ENCODE measurements at regions not wholly inside any gene's neighbourhood (a gene's known extent, or its start where the extent isn't known, plus 50 kb on each side); places are given as distances from the start of the nearest gene placed in this dataset.
"Not testable (repeated sequence)": the region's sequence is repeated elsewhere in the genome, so short reads cannot be mapped to it uniquely, and the experiment has no call there.

DNA sequence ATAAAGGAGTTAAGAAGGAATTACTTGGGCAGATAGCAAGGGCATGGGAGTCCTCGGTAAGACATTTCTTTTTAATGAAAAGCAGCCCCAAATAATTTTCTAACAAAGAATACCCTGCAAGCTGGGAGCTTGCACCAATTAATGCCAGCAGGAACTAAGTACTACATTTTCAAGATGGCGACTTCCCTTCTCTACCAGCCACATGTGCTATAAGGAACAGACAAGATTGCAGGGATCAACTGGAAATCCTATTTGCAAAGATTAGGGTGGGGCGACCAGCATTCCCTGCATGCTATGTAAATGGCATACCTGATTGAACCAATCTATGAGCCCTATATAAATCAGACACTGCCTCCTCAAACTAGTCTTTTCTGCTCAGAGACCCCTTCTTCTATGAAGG lies 827.5 kb downstream of the ADCYAP1 start:
- DNase-seq, result no peak

DNA sequence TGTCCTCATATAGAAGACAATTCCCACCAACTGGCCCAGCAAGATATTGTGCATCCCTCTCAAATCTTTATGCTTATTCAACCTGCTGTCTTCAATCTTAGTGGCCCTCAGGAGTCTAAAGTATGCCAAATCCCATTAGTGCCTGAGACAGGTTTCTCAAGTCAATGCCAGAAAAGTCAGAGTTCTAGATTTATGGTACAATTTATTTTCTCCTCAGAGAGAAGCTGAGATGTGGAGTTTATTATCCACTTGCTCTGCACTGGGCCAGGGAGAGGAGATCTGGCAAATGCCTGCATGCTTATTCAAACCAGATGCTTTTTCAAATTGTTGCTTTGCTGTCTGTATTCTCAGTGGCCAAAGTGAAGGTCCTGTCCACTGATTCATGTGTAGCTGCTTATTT lies 825.2 kb downstream of the METTL4 start:
- DNase-seq, result no peak

DNA sequence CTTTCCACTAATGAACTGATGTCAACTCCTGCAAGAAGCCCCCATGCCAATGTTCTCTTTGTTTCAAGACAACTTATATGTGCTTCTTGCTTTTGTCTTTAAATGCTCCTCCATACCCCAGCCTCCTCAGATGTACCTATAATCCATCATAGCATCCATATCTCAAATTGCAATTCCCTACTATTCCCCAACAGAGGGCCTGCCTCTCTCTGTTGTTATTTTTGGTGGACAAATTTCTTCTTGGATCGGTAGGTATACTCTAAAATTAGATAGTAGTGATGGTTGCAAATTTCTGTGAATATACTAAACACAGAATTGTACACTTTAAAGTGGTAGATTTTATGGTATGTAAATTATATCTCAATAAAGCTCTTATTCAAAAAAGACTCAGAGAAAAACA lies 820.1 kb downstream of the METTL4 start:
- no peak for DNase-seq

DNA sequence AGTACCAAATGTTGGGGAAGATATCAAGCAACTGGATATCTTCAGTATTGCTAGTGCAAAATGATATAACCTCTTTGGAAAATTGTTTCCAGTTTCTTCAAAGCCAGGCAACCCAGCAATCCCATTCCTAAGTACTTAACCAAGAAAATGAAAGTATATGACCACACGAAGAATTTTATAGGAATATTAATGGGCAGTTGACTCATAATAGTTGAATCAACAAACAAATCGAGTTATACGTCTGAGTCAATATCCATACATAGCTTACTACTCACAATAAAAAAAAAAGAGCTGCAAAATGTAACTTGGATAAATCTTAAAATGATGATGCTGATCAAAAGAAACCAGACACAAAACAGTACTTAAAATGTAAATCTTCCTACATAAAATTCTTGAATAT lies 810.4 kb downstream of the METTL4 start:
- DNase-seq, result no peak

DNA sequence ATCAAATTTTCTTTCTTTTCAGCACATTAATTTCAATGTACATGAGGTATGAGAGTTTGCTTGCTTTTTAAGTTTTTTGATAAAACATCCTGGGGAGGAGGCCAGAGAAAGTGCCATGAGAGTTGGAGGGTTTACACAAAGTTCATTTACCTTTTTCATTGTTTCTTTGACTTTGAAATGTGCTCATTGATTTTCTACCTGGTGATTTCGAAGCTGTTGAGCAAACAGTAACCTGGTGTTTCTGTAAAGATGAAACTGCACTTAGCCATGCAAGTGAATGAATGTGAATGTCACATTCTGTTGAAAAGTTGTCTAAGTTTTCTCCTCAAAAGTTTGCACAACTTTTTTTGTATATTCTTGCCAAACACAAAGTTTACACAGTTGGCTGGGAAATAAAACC lies 797.0 kb downstream of the METTL4 start:
- DNase-seq, result no peak

DNA sequence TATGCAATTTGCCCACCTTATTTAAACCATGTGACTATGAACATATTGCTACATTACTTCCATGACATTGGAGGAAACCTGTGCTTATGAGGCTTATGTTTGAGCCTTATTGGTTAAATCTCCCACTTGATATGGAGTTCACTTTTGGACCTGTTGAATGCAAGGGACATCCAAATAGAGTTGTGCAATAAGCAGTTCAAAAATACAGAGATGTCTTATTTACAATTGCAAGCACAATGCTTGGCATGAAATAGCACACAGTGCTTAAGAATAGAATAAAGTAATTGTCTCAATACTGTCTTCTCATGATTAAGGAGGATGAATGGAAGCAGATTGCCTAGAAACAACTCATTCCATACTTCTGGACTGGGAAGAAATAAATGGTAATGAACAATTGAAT lies 793.5 kb downstream of the METTL4 start:
- no peak for DNase-seq

DNA sequence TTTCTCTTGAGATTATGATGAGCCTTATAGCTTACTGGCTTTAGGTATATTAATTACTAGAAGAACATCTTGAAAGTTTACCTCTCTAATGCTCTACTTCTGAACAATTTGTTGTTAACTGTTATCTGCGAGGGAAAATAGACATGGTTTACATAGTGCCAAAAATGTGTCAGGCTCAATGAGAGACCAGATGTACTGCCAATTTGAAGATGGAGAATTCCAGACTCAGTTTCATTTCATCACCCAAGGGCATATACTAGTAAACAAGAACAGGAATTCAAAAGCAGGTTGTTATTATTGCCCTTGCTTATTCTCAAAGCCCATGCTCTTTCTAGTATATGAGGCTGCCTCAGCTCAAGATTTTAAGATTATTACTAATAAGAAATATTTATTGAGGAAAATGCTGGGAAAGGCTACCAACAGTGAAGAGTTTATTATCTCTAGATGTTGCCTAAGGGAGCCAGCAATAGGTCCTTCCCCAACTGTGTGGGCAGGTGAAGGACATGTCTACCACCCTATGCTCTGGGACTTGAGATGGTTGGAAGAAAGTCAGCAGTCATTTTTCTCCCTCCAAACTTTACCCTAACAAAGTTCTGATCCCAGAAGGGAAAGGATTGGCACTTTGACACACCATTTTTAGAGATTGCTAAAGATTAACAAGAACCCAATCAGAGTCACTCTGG lies 792.7 kb downstream of the METTL4 start:
- no peak for DNase-seq

DNA sequence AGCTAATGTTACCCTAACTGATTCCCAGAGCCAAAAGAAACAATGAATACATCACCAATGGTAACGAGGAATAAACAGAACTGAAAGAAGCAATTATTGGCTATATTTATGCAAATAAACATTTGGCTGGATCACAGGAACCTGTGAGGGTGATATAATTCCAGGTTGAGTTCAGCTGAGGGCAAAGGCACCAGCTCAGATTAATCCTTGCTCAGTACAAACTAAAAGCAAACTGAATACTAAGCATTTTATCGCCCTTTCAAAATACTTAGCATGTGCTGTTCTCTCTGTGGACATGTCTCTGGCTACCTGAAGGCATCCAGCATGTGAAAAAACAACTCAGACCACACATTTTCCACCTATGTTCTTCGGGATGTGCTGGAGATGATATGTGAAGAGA lies 791.7 kb downstream of the METTL4 start:
- no peak for DNase-seq

DNA sequence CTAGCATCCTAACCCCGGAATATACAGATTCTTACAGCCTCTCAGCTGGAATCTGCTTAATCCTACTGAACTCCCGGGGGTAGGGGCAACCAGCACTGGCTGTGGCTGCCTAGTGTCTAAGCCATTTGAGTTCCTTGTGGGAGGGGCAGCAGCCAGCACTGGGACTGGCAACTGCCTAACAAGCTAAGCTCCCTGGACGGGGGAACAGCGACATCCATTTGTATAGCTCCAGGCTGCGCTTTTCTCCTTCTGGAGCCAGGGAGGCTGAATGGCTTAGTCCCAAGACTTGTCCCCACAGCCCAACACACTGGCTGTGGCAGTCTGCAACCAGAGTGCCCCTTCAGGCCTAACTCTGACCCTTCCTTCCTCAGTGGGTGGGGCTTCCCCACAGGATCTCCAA lies 787.2 kb downstream of the METTL4 start:
- no peak for DNase-seq

DNA sequence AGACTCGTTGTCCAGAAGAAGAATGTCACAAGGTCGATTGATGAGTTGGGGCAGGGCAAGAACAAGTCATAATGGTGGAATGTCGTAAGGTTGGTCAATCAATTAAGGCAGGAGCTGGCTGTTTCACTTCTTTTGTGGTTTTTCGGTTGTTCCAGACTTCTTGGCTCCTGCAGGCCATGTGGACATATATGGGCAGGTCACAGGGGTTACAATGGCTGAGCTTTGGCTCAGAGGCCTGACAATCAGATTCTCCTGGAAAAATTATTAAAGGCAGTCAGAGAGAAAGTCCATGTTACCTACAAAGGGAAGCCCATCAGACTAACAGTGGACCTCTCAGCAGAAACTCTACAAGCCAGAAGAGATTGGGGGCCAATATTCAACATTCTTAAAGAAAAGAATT lies 785.3 kb downstream of the METTL4 start:
- DNase-seq, result not testable (repeated sequence)

DNA sequence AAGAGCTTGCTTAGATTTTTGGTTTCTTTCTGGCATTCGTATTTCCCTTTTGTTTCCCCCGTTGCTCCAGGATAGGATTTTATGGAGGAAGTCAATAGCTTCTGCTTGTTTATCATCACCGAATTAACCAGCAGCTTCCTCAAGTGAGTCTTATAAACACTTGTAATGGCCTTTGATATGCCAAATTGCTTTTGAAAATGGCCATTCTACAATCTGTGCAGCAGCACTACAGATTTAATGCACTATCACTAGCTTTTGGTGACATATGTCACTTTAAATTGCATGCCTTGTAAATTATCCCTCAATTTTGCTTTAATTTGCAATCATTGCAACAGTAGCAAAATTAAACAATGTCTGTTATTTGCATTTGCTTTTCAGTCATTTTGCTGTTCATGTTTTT lies 774.7 kb downstream of the METTL4 start:
- no peak for DNase-seq

DNA sequence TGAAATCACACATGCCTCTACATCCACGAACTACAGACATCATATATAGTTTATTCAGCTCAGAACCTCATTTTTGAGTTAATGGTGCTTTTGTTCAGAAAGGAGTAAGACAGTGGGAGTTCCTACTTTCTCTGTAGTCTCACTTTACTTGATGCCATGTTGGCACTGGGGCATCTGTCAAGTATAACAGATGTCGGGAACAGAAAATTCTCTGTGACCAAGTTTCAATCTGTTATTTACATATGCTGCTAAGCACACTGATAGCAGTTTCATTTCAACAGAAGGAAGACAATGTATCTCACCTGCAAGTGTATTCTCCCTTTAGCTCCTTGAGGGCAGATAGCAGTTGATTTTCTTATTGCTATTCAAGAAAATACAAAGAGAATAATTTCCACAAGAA lies 774.1 kb downstream of the METTL4 start:
- no peak for DNase-seq

DNA sequence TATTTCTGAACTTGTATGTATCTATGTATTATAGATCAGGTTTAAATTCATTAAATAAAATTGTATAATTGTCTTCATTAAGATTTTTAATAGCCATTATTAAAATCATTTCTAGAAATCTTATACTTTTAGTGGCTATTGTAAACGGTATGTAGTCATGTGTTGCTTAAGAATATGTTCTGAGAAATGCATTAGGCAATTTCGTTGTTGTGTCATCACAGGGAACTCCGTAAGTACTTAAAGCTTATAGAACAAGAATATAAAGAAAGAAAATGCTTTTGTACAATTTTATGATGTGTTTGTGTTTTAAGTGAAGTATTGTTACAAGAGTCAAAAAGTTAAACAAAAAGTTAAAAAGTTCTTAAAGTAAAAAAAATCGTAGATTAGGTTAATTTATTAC lies 765.8 kb downstream of the METTL4 start:
- no peak for DNase-seq

DNA sequence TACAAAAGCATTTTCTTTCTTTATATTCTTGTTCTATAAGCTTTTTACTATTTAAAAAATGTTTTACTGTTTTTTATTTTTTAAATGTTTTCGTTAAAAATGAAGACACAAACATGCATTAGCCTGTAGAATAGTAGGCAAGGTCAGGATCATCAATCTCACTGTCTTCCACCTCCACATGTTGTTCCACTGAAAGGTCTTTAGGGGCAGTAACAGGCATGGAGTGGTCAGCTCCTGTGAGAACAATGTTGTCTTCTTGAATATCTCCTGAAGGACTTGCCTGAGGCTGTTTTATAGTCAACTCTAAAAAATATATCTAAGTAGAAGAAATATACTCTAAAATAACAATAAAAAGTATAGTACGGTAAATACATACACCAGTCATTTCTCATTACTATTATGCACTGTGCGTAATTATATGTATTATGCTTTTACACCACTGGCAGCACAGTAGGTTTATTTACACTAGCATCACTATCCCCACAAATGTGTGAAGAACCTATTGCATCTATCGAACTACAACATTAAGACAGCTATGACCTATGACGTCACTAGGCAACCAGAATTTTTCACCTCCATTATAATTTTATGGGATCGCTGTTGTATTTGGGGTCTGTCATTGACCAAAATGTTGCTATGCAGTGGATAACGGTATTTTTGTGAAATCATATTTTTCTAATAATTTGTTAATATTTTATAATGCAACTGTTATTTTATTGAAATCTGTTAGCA lies 764.3 kb downstream of the METTL4 start:
- DNase-seq, result no peak

DNA sequence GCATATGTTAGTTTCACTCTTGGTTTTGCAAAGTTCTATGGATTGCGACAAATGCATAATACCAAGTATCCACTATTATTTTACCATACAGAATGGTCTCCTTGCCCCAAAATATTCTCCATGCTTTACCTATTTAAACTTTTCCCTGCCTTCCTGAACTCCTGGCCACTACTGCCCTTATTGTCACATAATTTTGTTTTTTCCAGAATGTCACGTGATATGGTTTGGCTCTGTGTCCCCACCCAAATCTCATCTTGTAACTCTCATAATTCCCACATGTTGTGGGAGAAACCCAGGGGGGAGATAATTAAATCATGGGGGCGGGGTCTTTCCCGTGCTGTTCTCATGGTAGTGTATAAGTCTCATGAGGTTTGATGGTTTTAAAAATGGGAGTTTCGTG lies 760.0 kb downstream of the METTL4 start:
- DNase-seq, result no peak

DNA sequence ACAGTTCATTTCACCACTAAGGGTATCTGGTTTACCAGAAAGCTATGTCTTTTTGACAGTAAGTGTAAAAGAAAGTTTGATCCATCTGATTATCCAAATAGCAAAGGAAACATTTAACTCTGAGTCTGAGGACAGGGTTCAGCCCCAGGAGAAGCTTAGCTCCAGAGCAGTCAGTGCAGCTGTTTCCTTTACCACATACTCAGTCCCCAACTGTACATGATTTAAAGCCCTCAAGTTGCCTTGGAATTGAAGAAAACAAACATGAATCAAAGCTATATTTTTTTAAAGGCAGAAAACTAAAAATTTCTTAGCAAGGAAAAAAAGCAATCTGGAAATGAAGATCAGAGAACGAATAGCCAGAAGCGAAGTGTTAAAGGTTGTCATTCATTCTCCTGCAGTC lies 746.0 kb downstream of the METTL4 start:
- DNase-seq, result no peak

DNA sequence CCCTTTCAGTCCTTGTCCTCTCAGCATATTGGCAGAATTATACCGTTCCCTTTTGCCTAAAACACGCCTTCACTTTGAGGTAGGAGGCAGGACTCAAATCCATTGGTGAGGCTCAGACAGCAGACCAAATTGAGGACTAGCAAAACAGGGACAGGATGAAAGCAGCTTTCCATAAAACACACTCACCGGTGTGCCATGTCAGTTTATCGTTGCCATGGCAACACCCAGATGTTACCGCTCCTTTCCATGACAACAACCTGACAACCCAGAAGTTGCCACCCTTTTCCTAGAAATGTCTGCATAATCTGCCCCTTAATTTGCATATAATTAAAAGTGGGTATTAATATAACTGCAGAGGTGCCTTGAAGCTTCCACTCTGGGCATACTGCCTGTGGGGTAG lies 730.4 kb downstream of the METTL4 start:
- DNase-seq, result no peak

DNA sequence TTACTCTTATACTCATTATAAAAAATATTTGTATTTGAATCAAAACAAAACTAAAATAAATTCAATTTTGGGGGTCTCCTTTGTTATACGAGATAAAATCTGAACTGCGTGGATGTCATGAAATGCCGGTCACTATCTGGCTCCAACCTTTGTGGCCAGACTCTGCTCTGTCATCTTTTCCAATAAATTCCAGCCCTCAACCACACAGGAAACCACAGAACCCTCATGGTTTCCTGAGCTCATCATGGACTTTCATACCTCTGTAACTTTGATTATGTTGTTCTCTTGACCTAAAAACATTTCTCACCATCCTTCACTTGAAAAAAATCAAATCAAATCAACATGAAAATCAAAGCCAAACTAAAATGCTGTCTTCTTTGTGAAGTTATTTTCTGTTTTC lies 724.7 kb downstream of the METTL4 start:
- DNase-seq, result no peak

DNA sequence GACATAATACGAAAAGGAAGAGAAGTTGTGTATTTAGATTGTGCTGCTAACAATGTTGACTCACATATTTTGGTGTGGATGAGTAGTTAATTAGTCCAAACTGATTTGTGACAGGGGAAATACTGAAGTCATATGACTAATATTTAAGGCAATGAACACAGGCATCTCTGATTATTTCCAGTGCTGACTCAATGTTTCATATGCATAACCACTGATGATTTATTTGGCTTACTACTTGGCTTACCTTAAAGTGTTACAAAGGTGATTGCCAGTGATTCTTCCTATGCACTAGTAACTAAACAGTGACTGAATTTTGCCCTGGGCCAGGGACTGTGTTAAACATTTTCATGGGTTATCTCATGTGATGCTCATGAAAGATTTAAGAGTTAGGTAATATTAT lies 722.6 kb downstream of the METTL4 start:
- no peak for DNase-seq

DNA sequence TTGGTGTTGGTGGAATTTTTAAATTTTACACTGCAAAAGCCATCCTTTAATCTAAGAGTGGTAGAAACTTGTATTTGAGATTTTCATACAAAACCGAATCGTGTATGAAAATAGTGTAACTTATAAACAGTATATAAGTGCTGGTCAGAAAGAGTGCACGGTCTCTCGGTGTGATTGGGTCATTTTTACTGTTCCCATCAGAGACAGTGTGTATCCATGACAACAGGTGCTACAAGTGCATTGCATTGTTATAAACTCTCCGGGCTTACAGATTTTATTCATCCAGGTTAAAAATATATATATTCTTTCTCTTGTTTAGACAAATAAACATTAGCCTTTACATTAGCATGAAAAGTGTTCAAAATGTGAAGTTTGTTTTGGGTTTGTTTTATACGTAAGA lies 721.9 kb downstream of the METTL4 start:
- no peak for DNase-seq

DNA sequence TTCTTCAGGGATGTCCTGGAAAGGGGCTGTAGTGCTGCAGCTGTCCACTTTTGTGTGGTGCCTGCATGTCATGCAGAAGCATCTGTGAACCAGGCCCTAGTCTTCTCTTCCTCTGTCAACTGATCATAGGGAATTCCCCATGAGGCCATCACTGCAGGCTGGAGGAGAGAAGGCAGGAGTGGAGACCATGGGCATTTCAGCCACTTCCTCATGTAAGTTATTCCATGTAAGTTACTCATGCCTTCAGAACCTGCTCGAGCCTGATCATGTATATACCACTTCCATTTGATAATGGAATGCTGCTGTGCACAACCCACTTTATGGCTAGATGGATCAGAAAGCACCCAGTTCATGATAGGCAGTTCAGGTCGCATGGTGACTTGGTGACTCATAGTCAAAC lies 714.0 kb downstream of the METTL4 start:
- DNase-seq, result not testable (repeated sequence)

DNA sequence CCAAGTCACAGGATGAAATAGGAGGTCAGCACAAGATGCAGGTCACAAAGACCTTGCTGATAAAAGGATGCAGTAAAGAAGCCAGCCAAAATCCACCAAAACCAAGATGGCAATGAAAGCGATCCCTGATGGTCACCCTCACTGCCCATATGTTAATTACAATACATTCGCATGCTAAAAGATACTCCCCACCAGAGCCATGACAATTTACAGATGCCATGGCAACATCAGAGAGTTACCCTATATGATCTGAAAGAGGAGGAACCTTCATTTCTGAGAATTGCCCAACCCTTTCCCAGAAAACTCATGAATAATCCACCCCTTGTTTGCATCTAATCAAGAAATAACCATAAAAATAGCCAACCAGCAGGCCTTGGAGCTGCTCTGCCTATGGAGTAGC lies 709.8 kb downstream of the METTL4 start:
- DNase-seq, result no peak

DNA sequence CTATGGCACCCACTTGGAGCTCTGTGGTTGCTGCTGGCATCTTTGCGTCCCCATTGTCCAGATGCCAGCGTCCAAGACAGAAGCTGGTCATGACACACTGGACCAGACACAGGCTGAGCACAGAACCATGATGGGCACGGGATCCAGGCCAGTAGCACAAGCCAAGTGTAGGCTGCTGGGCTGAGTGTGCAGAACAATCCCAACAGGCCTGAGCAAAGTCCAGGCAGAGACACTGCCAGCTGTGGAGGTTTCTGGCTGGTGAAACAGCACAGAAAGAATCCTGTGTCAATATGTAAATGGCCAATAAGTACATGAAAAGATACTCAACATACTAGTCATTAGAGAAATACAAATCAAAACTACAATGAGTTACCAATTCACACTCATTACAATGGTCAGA lies 705.4 kb downstream of the METTL4 start:
- DNase-seq, result no peak

DNA sequence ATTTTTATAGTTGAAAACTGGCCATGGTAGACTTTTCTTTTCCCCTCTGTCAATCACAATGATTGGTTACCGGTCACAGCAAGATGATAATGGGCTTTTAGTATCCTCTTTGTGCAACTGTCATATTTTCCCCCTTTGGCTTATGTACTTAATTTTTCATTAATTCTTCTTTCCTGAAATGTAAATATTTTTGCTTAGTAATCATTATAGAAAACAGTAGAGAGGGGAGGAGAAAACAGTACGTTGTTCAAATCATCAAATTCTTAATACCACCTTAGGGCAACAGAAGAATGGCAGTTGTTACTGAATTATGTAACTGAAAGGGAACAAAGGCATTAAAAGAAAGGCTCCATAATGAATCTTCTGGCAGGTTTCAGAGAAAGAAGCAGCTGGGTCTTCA lies 699.0 kb downstream of the METTL4 start:
- DNase-seq, result no peak

DNA sequence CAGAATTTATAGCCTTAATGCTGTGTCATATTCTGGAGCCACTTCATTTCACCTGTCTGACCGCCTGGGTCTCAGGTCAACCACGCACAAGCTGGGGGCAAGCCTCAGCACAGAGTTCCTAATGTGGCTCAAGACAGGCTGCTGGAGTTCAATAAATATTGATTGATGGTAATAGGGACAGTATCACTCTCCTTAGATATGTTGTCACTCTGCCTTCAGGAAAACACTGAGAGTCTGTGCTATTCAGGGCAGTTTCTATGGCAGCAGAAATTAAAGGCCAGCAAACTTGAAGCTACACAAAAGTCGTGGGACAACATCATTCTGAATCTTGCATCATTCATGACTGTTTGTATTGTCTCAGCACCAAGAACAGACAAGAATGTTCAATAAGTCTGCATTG lies 696.1 kb downstream of the METTL4 start:
- DNase-seq, result no peak

Data from stimulated activated CD4-positive, alpha-beta T cell treated with anti-CD3 and anti-CD28 coated beads, Interleukin-4, amount 100 ng/mL, for 1 hour (primary cell).